ENCODE measurements at regions not wholly inside any gene's neighbourhood (a gene's known extent, or its start where the extent isn't known, plus 50 kb on each side); places are given as distances from the start of the nearest gene placed in this dataset.
"Not testable (repeated sequence)": the region's sequence is repeated elsewhere in the genome, so short reads cannot be mapped to it uniquely, and the experiment has no call there.

- no peak for ATAC-seq (ENCODE audit: low FRiP score)
- DNase-seq (ENCODE audit: low spot score): no peak
- TF ChIP-seq CTCF (IDR thresholded peaks at IDR 0.05): no peak
These were observed 59.8 kb upstream of the VASH1 start for GRCh38 chr14:76701436-76701835.

GRCh38 chr14:76701981-76702380 lies 59.3 kb upstream of the VASH1 start:
- DNase-seq (ENCODE audit: low spot score): no peak
- no peak for TF ChIP-seq CTCF (IDR thresholded peaks at IDR 0.05)
- ATAC-seq (ENCODE audit: low FRiP score): no peak

GRCh38 chr14:76705214-76705613 lies 56.1 kb upstream of the VASH1 start:
- ATAC-seq (ENCODE audit: low FRiP score) (no peak), DNase-seq (ENCODE audit: low spot score) (no peak)
- TF ChIP-seq CTCF (IDR thresholded peaks at IDR 0.05): no peak

GRCh38 chr14:76706207-76706606 lies 55.1 kb upstream of the VASH1 start:
- not testable (repeated sequence) for DNase-seq (ENCODE audit: low spot score); ATAC-seq (ENCODE audit: low FRiP score)

GRCh38 chr14:76706811-76707210 lies 54.5 kb upstream of the VASH1 start:
- TF ChIP-seq CTCF (IDR thresholded peaks at IDR 0.05): no peak
- ATAC-seq (ENCODE audit: low FRiP score): no peak
- no peak for DNase-seq (ENCODE audit: low spot score)

- TF ChIP-seq CTCF (IDR thresholded peaks at IDR 0.05): no peak
- DNase-seq (ENCODE audit: low spot score) (no peak), ATAC-seq (ENCODE audit: low FRiP score) (no peak)
These were observed 53.2 kb upstream of the VASH1 start for GRCh38 chr14:76708028-76708427.

GRCh38 chr14:76708771-76709170 lies 52.5 kb upstream of the VASH1 start:
- DNase-seq (ENCODE audit: low spot score) (no peak), ATAC-seq (ENCODE audit: low FRiP score) (no peak)
- no peak for TF ChIP-seq CTCF (IDR thresholded peaks at IDR 0.05)

Measured in omental fat pad (tissue), 3 donors.